Left hindlimb (tissue), 1 donor: ENCODE measurements at regions not wholly inside any gene's neighbourhood (a gene's known extent, or its start where the extent isn't known, plus 50 kb on each side); places are given as distances from the start of the nearest gene placed in this dataset.

Experiments used
- DNase-seq: peaks from one replicate; pipeline ENCODE4 v3.0.0-alpha.2; 2018

GRCh38 chr11:79762279-79762921, 321.6 kb upstream of the TENM4 start:
- DNase-seq: no peak

GRCh38 chr11:79758325-79758724, 317.5 kb upstream of the TENM4 start:
- no peak for DNase-seq

GRCh38 chr11:79747406-79747805, 306.6 kb upstream of the TENM4 start:
- DNase-seq: no peak

- no peak for DNase-seq
These were observed 304.1 kb upstream of the TENM4 start for GRCh38 chr11:79744941-79745340.

GRCh38 chr11:79742176-79742575, 301.3 kb upstream of the TENM4 start:
- DNase-seq: no peak

- no peak for DNase-seq
These were observed 298.8 kb upstream of the TENM4 start for GRCh38 chr11:79739591-79739990.

- DNase-seq: no peak
These were observed 286.4 kb upstream of the TENM4 start for GRCh38 chr11:79727221-79727620.

GRCh38 chr11:79720115-79720514, 279.3 kb upstream of the TENM4 start:
- DNase-seq: no peak

GRCh38 chr11:79708319-79708932, 267.6 kb upstream of the TENM4 start:
- no peak for DNase-seq

- DNase-seq: no peak
These were observed 264.8 kb upstream of the TENM4 start for GRCh38 chr11:79705648-79706047.

- no peak for DNase-seq
These were observed 261.5 kb upstream of the TENM4 start for GRCh38 chr11:79702303-79702702.

- DNase-seq: peak; percentile 40
These were observed 258.4 kb upstream of the TENM4 start for GRCh38 chr11:79699246-79699645.

- peak; percentile 54 for DNase-seq
These were observed 257.1 kb upstream of the TENM4 start for GRCh38 chr11:79697905-79698304.

GRCh38 chr11:79694368-79694767, 253.5 kb upstream of the TENM4 start:
- DNase-seq: no peak

- DNase-seq: no peak
These were observed 250.6 kb upstream of the TENM4 start for GRCh38 chr11:79691445-79691844.

GRCh38 chr11:79686703-79687419, 246.0 kb upstream of the TENM4 start:
- DNase-seq: no peak

GRCh38 chr11:79683930-79684329, 243.1 kb upstream of the TENM4 start:
- DNase-seq: no peak

- no peak for DNase-seq
These were observed 238.1 kb upstream of the TENM4 start for GRCh38 chr11:79678780-79679452.

- DNase-seq: no peak
These were observed 235.6 kb upstream of the TENM4 start for GRCh38 chr11:79676396-79676795.

GRCh38 chr11:79675081-79675480, 234.3 kb upstream of the TENM4 start:
- no peak for DNase-seq

GRCh38 chr11:79672786-79673185, 232.0 kb upstream of the TENM4 start:
- DNase-seq: no peak

- DNase-seq: no peak
These were observed 230.6 kb upstream of the TENM4 start for GRCh38 chr11:79671401-79671800.

- DNase-seq: no peak
These were observed 230.1 kb upstream of the TENM4 start for GRCh38 chr11:79670882-79671281.

GRCh38 chr11:79668575-79668974, 227.7 kb upstream of the TENM4 start:
- DNase-seq: peak; percentile 55
